ENCODE measurements at regions not wholly inside any gene's neighbourhood (a gene's known extent, or its start where the extent isn't known, plus 50 kb on each side); places are given as distances from the start of the nearest gene placed in this dataset.

DNA sequence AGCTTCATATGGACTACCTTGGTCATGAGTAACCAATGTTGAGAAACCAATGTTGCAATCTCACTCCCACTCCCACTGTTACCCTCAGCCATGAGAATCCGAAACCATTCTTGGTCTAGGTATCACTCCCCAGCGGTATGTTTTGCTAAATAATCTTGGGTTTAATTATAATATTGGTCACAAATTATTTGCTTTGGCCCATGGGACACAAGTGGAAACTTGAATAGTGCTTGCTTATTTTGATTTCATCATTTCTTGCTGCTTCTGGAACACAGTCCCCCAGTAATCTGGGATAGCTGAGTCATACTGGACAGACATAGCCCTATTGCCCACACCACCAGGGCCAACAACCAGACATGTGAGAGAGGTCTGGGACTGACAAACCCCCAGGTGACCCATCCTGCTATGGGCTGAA lies 171.6 kb upstream of the IPO5 start:
- no peaks in the 10 kb centered on the region for H3K27me3 ChIP-seq (ENCODE audit: insufficient read depth)
- no peak for ATAC-seq
- H3K36me3 ChIP-seq (ENCODE audit: insufficient read depth): no peaks in the 10 kb centered on the region
- Mint-ChIP-seq H3K9me3 (peaks cover 8% of the 10 kb centered on the region; the same call in 2 of the 3 replicates), H3K27ac (no peak overlapping the region), H3K27me3 (ENCODE audit: insufficient read depth, low read depth, poor library complexity) (peaks cover 3% of the 10 kb centered on the region), H3K4me3 (no peak overlapping the region), H3K4me1 (no peaks in the 10 kb centered on the region), H3K36me3 (ENCODE audit: low read depth) (no peaks in the 10 kb centered on the region)
- H3F3A ChIP-seq (replicated peaks; ENCODE audit: low read depth): no peaks in the 10 kb centered on the region
- peaks cover 11% of the 10 kb centered on the region; the same call in 1 of the 2 replicates for H3K9me2 ChIP-seq (ENCODE audit: insufficient read depth)
- no peak for TF ChIP-seq CTCF (conservative IDR thresholded peaks at IDR 0.05; ENCODE audit: low read depth in 2 of 2)
- no peak for TF ChIP-seq ZNF114 (CRISPR knock-in tag; IDR thresholded peaks at IDR 0.05)
- TF ChIP-seq STAT1 (IDR thresholded peaks at IDR 0.05; ENCODE audit: unreplicated experiment): no peak
- no peak for TF ChIP-seq CREB1 (CRISPR knock-in tag; IDR thresholded peaks at IDR 0.05; ENCODE audit: low read depth)
- TF ChIP-seq EZH2 (IDR thresholded peaks at IDR 0.05; ENCODE audit: low read depth, unreplicated experiment): no peak
- no peak for TF ChIP-seq NANOG (IDR thresholded peaks at IDR 0.05; ENCODE audit: borderline replicate concordance)
- TF ChIP-seq, protein P1, sequence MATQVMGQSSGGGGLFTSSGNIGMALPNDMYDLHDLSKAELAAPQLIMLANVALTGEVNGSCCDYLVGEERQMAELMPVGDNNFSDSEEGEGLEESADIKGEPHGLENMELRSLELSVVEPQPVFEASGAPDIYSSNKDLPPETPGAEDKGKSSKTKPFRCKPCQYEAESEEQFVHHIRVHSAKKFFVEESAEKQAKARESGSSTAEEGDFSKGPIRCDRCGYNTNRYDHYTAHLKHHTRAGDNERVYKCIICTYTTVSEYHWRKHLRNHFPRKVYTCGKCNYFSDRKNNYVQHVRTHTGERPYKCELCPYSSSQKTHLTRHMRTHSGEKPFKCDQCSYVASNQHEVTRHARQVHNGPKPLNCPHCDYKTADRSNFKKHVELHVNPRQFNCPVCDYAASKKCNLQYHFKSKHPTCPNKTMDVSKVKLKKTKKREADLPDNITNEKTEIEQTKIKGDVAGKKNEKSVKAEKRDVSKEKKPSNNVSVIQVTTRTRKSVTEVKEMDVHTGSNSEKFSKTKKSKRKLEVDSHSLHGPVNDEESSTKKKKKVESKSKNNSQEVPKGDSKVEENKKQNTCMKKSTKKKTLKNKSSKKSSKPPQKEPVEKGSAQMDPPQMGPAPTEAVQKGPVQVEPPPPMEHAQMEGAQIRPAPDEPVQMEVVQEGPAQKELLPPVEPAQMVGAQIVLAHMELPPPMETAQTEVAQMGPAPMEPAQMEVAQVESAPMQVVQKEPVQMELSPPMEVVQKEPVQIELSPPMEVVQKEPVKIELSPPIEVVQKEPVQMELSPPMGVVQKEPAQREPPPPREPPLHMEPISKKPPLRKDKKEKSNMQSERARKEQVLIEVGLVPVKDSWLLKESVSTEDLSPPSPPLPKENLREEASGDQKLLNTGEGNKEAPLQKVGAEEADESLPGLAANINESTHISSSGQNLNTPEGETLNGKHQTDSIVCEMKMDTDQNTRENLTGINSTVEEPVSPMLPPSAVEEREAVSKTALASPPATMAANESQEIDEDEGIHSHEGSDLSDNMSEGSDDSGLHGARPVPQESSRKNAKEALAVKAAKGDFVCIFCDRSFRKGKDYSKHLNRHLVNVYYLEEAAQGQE (IDR thresholded peaks at IDR 0.05; ENCODE audit: unreplicated experiment): no peak
- TF ChIP-seq ETS1 (IDR thresholded peaks at IDR 0.05): no peak
- H3K4me3 ChIP-seq: no peak overlapping the region
- H3K79me2 ChIP-seq (replicated peaks; ENCODE audit: insufficient read depth): no peaks in the 10 kb centered on the region
- H3K4me1 ChIP-seq (ENCODE audit: insufficient read depth): no peaks in the 10 kb centered on the region
- DNase-seq (ENCODE audit: low spot score): no peak
- H3K4me2 ChIP-seq: no peak overlapping the region
- no peak overlapping the region for H2AFZ ChIP-seq
- H4K20me1 ChIP-seq (replicated peaks; ENCODE audit: insufficient read depth): no peaks in the 10 kb centered on the region
- H3K27ac ChIP-seq (ENCODE audit: low read depth): no peak overlapping the region

DNA sequence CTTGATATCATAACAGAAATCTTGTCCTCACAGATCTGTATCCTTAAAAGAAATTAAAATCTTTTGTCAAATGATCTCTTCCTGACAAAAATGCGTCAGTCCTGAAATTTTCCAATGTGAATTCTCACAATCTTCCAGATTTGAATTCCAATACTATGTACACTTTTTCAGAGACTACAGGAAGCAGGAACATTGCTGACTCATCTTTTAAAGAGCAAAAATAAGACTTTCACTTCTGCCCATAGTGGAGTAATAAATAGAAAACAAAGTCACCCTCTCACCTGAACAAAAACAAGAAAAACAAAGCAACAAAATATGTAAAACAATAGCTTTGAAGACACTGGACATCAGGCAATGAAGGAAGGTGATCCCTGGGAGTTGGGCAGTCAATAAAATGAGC lies 167.0 kb upstream of the IPO5 start:
- no peak overlapping the region for H3K27ac Mint-ChIP-seq
- no peaks in the 10 kb centered on the region for H3K4me1 Mint-ChIP-seq
- no peak overlapping the region for H3K4me2 ChIP-seq
- no peaks in the 10 kb centered on the region for H4K20me1 ChIP-seq (replicated peaks; ENCODE audit: insufficient read depth)
- H3K4me1 ChIP-seq (ENCODE audit: insufficient read depth): no peaks in the 10 kb centered on the region
- no peak overlapping the region for H2AFZ ChIP-seq
- no peak overlapping the region for H3K4me3 ChIP-seq
- no peaks in the 10 kb centered on the region for H3K79me2 ChIP-seq (replicated peaks; ENCODE audit: insufficient read depth)
- no peaks in the 10 kb centered on the region for H3F3A ChIP-seq (replicated peaks; ENCODE audit: low read depth)
- ATAC-seq (no peak), DNase-seq (ENCODE audit: low spot score) (no peak)
- H3K9me3 Mint-ChIP-seq: peaks cover 16% of the 10 kb centered on the region
- no peak overlapping the region for H3K27ac ChIP-seq (ENCODE audit: low read depth)
- no peaks in the 10 kb centered on the region for H3K36me3 ChIP-seq (ENCODE audit: insufficient read depth)
- H3K9me2 ChIP-seq (ENCODE audit: insufficient read depth): peaks cover 11% of the 10 kb centered on the region; the same call in 1 of the 2 replicates
- no peak overlapping the region for H3K4me3 Mint-ChIP-seq
- no peaks in the 10 kb centered on the region for H3K36me3 Mint-ChIP-seq (ENCODE audit: low read depth)
- peaks cover 3% of the 10 kb centered on the region for H3K27me3 Mint-ChIP-seq (ENCODE audit: insufficient read depth, low read depth, poor library complexity)
- no peaks in the 10 kb centered on the region for H3K27me3 ChIP-seq (ENCODE audit: insufficient read depth)
- TF ChIP-seq STAT1 (IDR thresholded peaks at IDR 0.05; ENCODE audit: unreplicated experiment): no peak
- no peak for TF ChIP-seq ZNF331 (CRISPR knock-in tag; IDR thresholded peaks at IDR 0.05; ENCODE audit: low read depth)
- no peak for TF ChIP-seq EZH2phosphoT487 (IDR thresholded peaks at IDR 0.05; ENCODE audit: unreplicated experiment)
- TF ChIP-seq POLR2AphosphoS5 (IDR thresholded peaks at IDR 0.05; ENCODE audit: low read depth): no peak
- TF ChIP-seq CTCF (conservative IDR thresholded peaks at IDR 0.05; ENCODE audit: low read depth in 2 of 2): no peak
- no peak for TF ChIP-seq ZNF114 (CRISPR knock-in tag; IDR thresholded peaks at IDR 0.05)
- no peak for TF ChIP-seq ETS1 (IDR thresholded peaks at IDR 0.05)
- TF ChIP-seq JUNB (IDR thresholded peaks at IDR 0.05; ENCODE audit: unreplicated experiment): no peak
